Esophagus squamous epithelium (tissue), 4 donors: ENCODE measurements at regions not wholly inside any gene's neighbourhood (a gene's known extent, or its start where the extent isn't known, plus 50 kb on each side); places are given as distances from the start of the nearest gene placed in this dataset.

Experiments used
- CTCF ChIP-seq, 6 experiments: fragments of 450-650 bp in 4 of 6; fragments of 200-600 bp in 2 of 6; sonication (generic) in 2 of 6; IDR thresholded peaks; one replicate each; pipeline ENCODE4 v1.5.1; 2016 to 2019; ENCODE audit warnings: antibody characterized with exemption in 6 of 6, mild to moderate bottlenecking in 4 of 6, moderate library complexity in 4 of 6
- POLR2A ChIP-seq, 4 donors: fragments of 450-650 bp; IDR thresholded peaks; one replicate each; pipeline ENCODE4 v1.6.1; 2017; ENCODE audit warnings: antibody characterized with exemption in 4 of 4, mild to moderate bottlenecking in 4 of 4, moderate library complexity in 3 of 4

- TF ChIP-seq CTCF (IDR thresholded peaks at IDR 0.05), result no peak
- no peak for TF ChIP-seq POLR2A (IDR thresholded peaks at IDR 0.05)
These were observed 428.9 kb upstream of the C1orf87 start for GRCh38 chr1:60502506-60502905.
